HG03280 (cell line): ENCODE measurements at regions not wholly inside any gene's neighbourhood (a gene's known extent, or its start where the extent isn't known, plus 50 kb on each side); places are given as distances from the start of the nearest gene placed in this dataset.

Experiments
- ATAC-seq: cut with Tn5 transposase; IDR thresholded peaks from one replicate; pipeline ENCODE4 v1.9.1; 2021; ENCODE audit warnings: mild to moderate bottlenecking, moderate library complexity; ENCODE audit not compliant: unreplicated experiment

GRCh38 chr10:76667408-76668370 is 969.9 kb downstream of the KCNMA1 start:
- no peak for ATAC-seq

- no peak for ATAC-seq
Measured at GRCh38 chr10:76666891-76667290, 970.7 kb downstream of the KCNMA1 start.

- no peak for ATAC-seq
Measured at GRCh38 chr10:76665029-76665428, 972.6 kb downstream of the KCNMA1 start.

GRCh38 chr10:76657337-76658012 is 980.1 kb downstream of the KCNMA1 start:
- ATAC-seq = no peak

- no peak for ATAC-seq
Measured at GRCh38 chr10:76651154-76651553, 986.5 kb downstream of the KCNMA1 start.

GRCh38 chr10:76649723-76650127 is 987.9 kb downstream of the KCNMA1 start:
- no peak for ATAC-seq

- ATAC-seq = no peak
Measured at GRCh38 chr10:76649254-76649653, 988.4 kb downstream of the KCNMA1 start.

GRCh38 chr10:76647301-76647700 is 990.3 kb downstream of the KCNMA1 start:
- no peak for ATAC-seq

- no peak for ATAC-seq
Measured at GRCh38 chr10:76645341-76645740, 992.3 kb downstream of the KCNMA1 start.

GRCh38 chr10:76644476-76644875 is 993.1 kb downstream of the KCNMA1 start:
- no peak for ATAC-seq

GRCh38 chr10:76643511-76643911 is 994.1 kb downstream of the KCNMA1 start:
- ATAC-seq = no peak

GRCh38 chr10:76642358-76642757 is 995.2 kb downstream of the KCNMA1 start:
- no peak for ATAC-seq

- no peak for ATAC-seq
Measured at GRCh38 chr10:76641215-76641614, 996.4 kb downstream of the KCNMA1 start.

GRCh38 chr10:76640806-76641205 is 996.8 kb downstream of the KCNMA1 start:
- ATAC-seq = no peak

- no peak for ATAC-seq
Measured at GRCh38 chr10:76632767-76633051, 1004.9 kb downstream of the KCNMA1 start.

GRCh38 chr10:76631884-76632766 is 1005.5 kb downstream of the KCNMA1 start:
- no peak for ATAC-seq

- no peak for ATAC-seq
Measured at GRCh38 chr10:76631036-76631670, 1006.5 kb downstream of the KCNMA1 start.

GRCh38 chr10:76628801-76629200 is 1008.8 kb downstream of the KCNMA1 start:
- no peak for ATAC-seq

GRCh38 chr10:76626386-76626785 is 1011.2 kb downstream of the KCNMA1 start:
- no peak for ATAC-seq

GRCh38 chr10:76624470-76624869 is 1013.1 kb downstream of the KCNMA1 start:
- ATAC-seq = peak; percentile 82
